A549 (cell line): ENCODE measurements at regions not wholly inside any gene's neighbourhood (a gene's known extent, or its start where the extent isn't known, plus 50 kb on each side); places are given as distances from the start of the nearest gene placed in this dataset.

Source experiments
- ATAC-seq, 2 experiments: fragments of 200-7000 bp in 1 of 2; fragments of >200 bp in 1 of 2; cut with Nextera tagmentation in 1 of 2; cut with Tn5 transposase in 1 of 2; 3 replicates each; pipeline versions ENCODE4 v1.8.0 to v1.9.1; 2018 to 2020; ENCODE audit warnings: mild to moderate bottlenecking in 1 of 2, moderate library complexity in 1 of 2
- CTCF ChIA-PET: fragments of 300-600 bp; sonication (Branson Sonifier 250); formaldehyde crosslinking; extraction: SDS; loops from one replicate; lab custom pipeline; 2021; ENCODE audit warnings: antibody characterized with exemption, inconsistent platforms; lab: Yijun Ruan, JAX
- POLR2A ChIA-PET: fragments of 350-600 bp; formaldehyde crosslinking; extraction: SDS; loops from one replicate; lab custom pipeline; 2021; ENCODE audit warnings: antibody characterized with exemption, inconsistent platforms; lab: Yijun Ruan, JAX
- DNase-seq, 2 experiments: peaks; one replicate each; pipeline versions ENCODE4 v3.0.0 to v3.0.0-alpha.2; 2011 to 2016; ENCODE audit warnings: low read depth in 1 of 2, low spot score in 1 of 2
- FAIRE-seq: peaks from 2 replicates; lab custom pipeline; 2011; peaks lifted over from hg19 to GRCh38; lab: Jason Lieb, UNC
- H3K27ac ChIP-seq, 2 experiments: fragments of >200 bp; sonication (Bioruptor Twin); formaldehyde crosslinking; 3 replicates each; pipeline ENCODE4 v1.5.1; 2016 to 2017
- H3K4me1 ChIP-seq: fragments of >200 bp; sonication (Bioruptor Twin); formaldehyde crosslinking; 3 replicates; pipeline ENCODE4 v1.6.1; 2016
- H3K4me2 ChIP-seq: fragments of >200 bp; sonication (Bioruptor Twin); formaldehyde crosslinking; 3 replicates; pipeline ENCODE4 v1.6.1; 2016
- H3K4me3 ChIP-seq: fragments of >200 bp; sonication (Bioruptor Twin); formaldehyde crosslinking; 3 replicates; pipeline ENCODE4 v1.5.1; 2016
- H3K9me3 ChIP-seq: fragments of >200 bp; sonication (Bioruptor Twin); formaldehyde crosslinking; 3 replicates; pipeline ENCODE4 v1.6.1; 2016
- BHLHE40 ChIP-seq: IDR thresholded peaks from 2 replicates; pipeline ENCODE4 v1.6.1; 2012; ENCODE audit warnings: low read depth, low read length, inconsistent platforms
- CBX8 ChIP-seq: fragments of 200-600 bp; sonication (generic); IDR thresholded peaks from 2 replicates; pipeline ENCODE4 v1.6.1; 2016
- CEBPB ChIP-seq, 2 experiments: fragments of >200 bp in 1 of 2; sonication (Bioruptor Twin) in 1 of 2; formaldehyde crosslinking in 1 of 2; IDR thresholded peaks; 2 replicates each; pipeline ENCODE4 v1.6.1; 2012 to 2016
- CTCF ChIP-seq: fragments of >200 bp; sonication (Bioruptor Twin); formaldehyde crosslinking; IDR thresholded peaks from 3 replicates; pipeline ENCODE4 v1.5.1; 2016
- ELK1 ChIP-seq: fragments of 150-350 bp; IDR thresholded peaks from 2 replicates; pipeline ENCODE4 v1.6.1; 2014; ENCODE audit warnings: low read depth, mild to moderate bottlenecking, low read length
- FOSL2 ChIP-seq, 2 experiments: fragments of 450-650 bp in 1 of 2; fragments of >200 bp in 1 of 2; sonication (Bioruptor Twin) in 1 of 2; formaldehyde crosslinking; IDR thresholded peaks; 2 replicates each; pipeline versions ENCODE4 v1.5.0 to v1.6.1; 2016 to 2020; ENCODE audit warnings: mild to moderate bottlenecking in 1 of 2, moderate library complexity in 1 of 2
- HDAC2 ChIP-seq: fragments of 200-600 bp; sonication (generic); IDR thresholded peaks from 2 replicates; pipeline ENCODE4 v1.6.1; 2016
- HES2 ChIP-seq: fragments of >200 bp; sonication (Bioruptor Twin); formaldehyde crosslinking; IDR thresholded peaks from 2 replicates; pipeline ENCODE4 v1.6.1; 2016
- HOXB5 ChIP-seq: fragments of 250-450 bp; sonication (Bioruptor Pico); IDR thresholded peaks from 2 replicates; pipeline ENCODE4 v1.5.0; 2020; ENCODE audit warnings: mild to moderate bottlenecking, moderate library complexity
- JUNB ChIP-seq: fragments of >200 bp; sonication (Bioruptor Twin); formaldehyde crosslinking; IDR thresholded peaks from 2 replicates; pipeline ENCODE4 v1.6.1; 2016
- KDM5A ChIP-seq: fragments of 200-600 bp; sonication (generic); IDR thresholded peaks from 2 replicates; pipeline ENCODE4 v1.6.1; 2016; ENCODE audit warnings: antibody characterized with exemption, mild to moderate bottlenecking
- NPAS2 ChIP-seq: fragments of 250-450 bp; sonication (Bioruptor Pico); IDR thresholded peaks from 2 replicates; pipeline ENCODE4 v1.8.0; 2022; ENCODE audit warnings: mild to moderate bottlenecking, moderate library complexity, borderline replicate concordance
- PBX3 ChIP-seq: IDR thresholded peaks from 2 replicates; pipeline ENCODE4 v1.6.1; 2012
- POLR2A ChIP-seq: IDR thresholded peaks from 2 replicates; pipeline ENCODE4 v1.6.1; 2012; ENCODE audit warnings: mild to moderate bottlenecking, low read length
- POLR2AphosphoS2 ChIP-seq: conservative IDR thresholded peaks from 2 replicates; pipeline ENCODE4 v1.6.1; 2012; ENCODE audit warnings: low read length, improper control_type of control experiment, inconsistent platforms
- RAD21 ChIP-seq, 2 experiments: fragments of >200 bp in 1 of 2; sonication (Bioruptor Twin) in 1 of 2; formaldehyde crosslinking in 1 of 2; IDR thresholded peaks in 1 of 2; conservative IDR thresholded peaks in 1 of 2; 2 replicates in 1 of 2; 3 replicates in 1 of 2; pipeline ENCODE4 v1.6.1; 2012 to 2018; ENCODE audit warnings: inconsistent platforms in 1 of 2
- RARB ChIP-seq: fragments of 250-450 bp; sonication (Bioruptor Pico); IDR thresholded peaks from 2 replicates; pipeline ENCODE4 v1.8.0; 2021; ENCODE audit warnings: mild to moderate bottlenecking, moderate library complexity
- RCOR1 ChIP-seq: fragments of 150-350 bp; IDR thresholded peaks from 2 replicates; pipeline ENCODE4 v1.6.1; 2014; ENCODE audit warnings: antibody characterized with exemption, low read length, low read depth
- REST ChIP-seq: fragments of 200-600 bp; sonication (generic); IDR thresholded peaks from 2 replicates; pipeline ENCODE4 v1.6.1; 2016; ENCODE audit warnings: antibody characterized with exemption, mild to moderate bottlenecking, moderate library complexity
- RFX5 ChIP-seq: fragments of 450-650 bp; IDR thresholded peaks from 2 replicates; pipeline ENCODE4 v1.7.1; 2014; ENCODE audit warnings: antibody characterized with exemption, mild to moderate bottlenecking, moderate library complexity
- SMC3 ChIP-seq: fragments of >200 bp; sonication (Bioruptor Twin); formaldehyde crosslinking; IDR thresholded peaks from 3 replicates; pipeline ENCODE4 v1.6.1; 2018; ENCODE audit warnings: inconsistent platforms
- SREBF2 ChIP-seq: fragments of 450-650 bp; IDR thresholded peaks from 2 replicates; pipeline ENCODE4 v1.6.1; 2014; ENCODE audit warnings: mild to moderate bottlenecking, moderate library complexity
- TP53 ChIP-seq: fragments of 250-450 bp; sonication (Bioruptor Pico); IDR thresholded peaks from 2 replicates; pipeline ENCODE4 v1.5.0; 2021; ENCODE audit warnings: mild to moderate bottlenecking, moderate library complexity
- USF2 ChIP-seq: fragments of 450-650 bp; IDR thresholded peaks from 2 replicates; pipeline ENCODE4 v1.6.1; 2014; ENCODE audit warnings: antibody characterized with exemption
- ZFP36 ChIP-seq: fragments of 450-650 bp; IDR thresholded peaks from 2 replicates; pipeline ENCODE4 v1.6.1; 2014; ENCODE audit warnings: borderline replicate concordance; ENCODE audit not compliant: partially characterized antibody
- ZNF302 ChIP-seq: fragments of 250-450 bp; sonication (Bioruptor Pico); IDR thresholded peaks from 2 replicates; pipeline ENCODE4 v1.9.0; 2021; ENCODE audit warnings: inconsistent platforms, mild to moderate bottlenecking, moderate library complexity
- ZSCAN20 ChIP-seq: fragments of 250-450 bp; sonication (Bioruptor Pico); IDR thresholded peaks from 2 replicates; pipeline ENCODE4 v1.8.0; 2022; ENCODE audit warnings: mild to moderate bottlenecking, moderate library complexity
- WGBS: methylation state at CpG from one replicate; pipeline ENCODE4 v1.1.6; 2017; ENCODE audit errors: missing lambda C conversion rate; 5-methylcytosine and 5-hydroxymethylcytosine counted together

GRCh38 chr4:20640989-20641388 lies 59.3 kb upstream of the PACRGL start:
- no peak overlapping the region for H3K27ac ChIP-seq
- 0% methylated on average over 2 of the region's 2 CpGs for WGBS
- ChIA-PET POLR2A (no interaction called here), CTCF (no interaction called here)
- no peaks in the 10 kb centered on the region for H3K4me1 ChIP-seq
- TF ChIP-seq HOXB5 (no peak), CTCF (no peak), BHLHE40 (no peak), RFX5 (no peak), ZNF302 (CRISPR knock-in tag) (no peak), HDAC2 (no peak), ZFP36 (no peak), POLR2A (no peak), CEBPB (IDR thresholded peaks at IDR 0.05) (no peak), USF2 (no peak), RAD21 (conservative IDR thresholded peaks at IDR 0.05 in 1 of 2, IDR thresholded peaks at IDR 0.05 in 1 of 2) (no peak), SREBF2 (no peak), FOSL2 (IDR thresholded peaks at IDR 0.05) (no peak), FOSL2 (CRISPR knock-in tag; IDR thresholded peaks at IDR 0.05) (no peak), NPAS2 (CRISPR knock-in tag) (no peak), REST (no peak)
- H3K4me3 ChIP-seq, result no peak overlapping the region
- ATAC-seq (no peak), DNase-seq (no peak), FAIRE-seq (no peak)
- no peaks in the 10 kb centered on the region for H3K9me3 ChIP-seq
- H3K4me2 ChIP-seq, result no peak overlapping the region

GRCh38 chr4:20641976-20642375 lies 58.3 kb upstream of the PACRGL start:
- DNase-seq, result no peak
- 28% methylated on average over 3 of the region's 3 CpGs for WGBS
- H3K27ac ChIP-seq, result no peak overlapping the region
- H3K4me3 ChIP-seq, result no peak overlapping the region
- no peaks in the 10 kb centered on the region for H3K4me1 ChIP-seq
- no peak overlapping the region for H3K4me2 ChIP-seq
- H3K9me3 ChIP-seq, result no peaks in the 10 kb centered on the region
- ChIA-PET CTCF (interaction anchor here (0.6 kb wide), 1 partner anchor 491 kb away, joined by 4 read pairs; no protein-coding TSS in a partner anchor), POLR2A (no interaction called here)
- ATAC-seq, result no peak
- no peak for FAIRE-seq
- TF ChIP-seq PBX3 (no peak), NPAS2 (CRISPR knock-in tag) (no peak), RCOR1 (no peak), HES2 (no peak), POLR2AphosphoS2 (no peak), KDM5A (no peak), REST (no peak), TP53 (CRISPR knock-in tag) (no peak), ELK1 (no peak), RARB (CRISPR knock-in tag) (no peak), SMC3 (no peak), HOXB5 (no peak), CEBPB (IDR thresholded peaks at IDR 0.05) (no peak), JUNB (no peak), ZSCAN20 (no peak), CBX8 (no peak)
